HL-60 (cell line): ENCODE measurements at regions not wholly inside any gene's neighbourhood (a gene's known extent, or its start where the extent isn't known, plus 50 kb on each side); places are given as distances from the start of the nearest gene placed in this dataset.
A peak's percentile ranks its signal among the peaks of the same experiment; 100 is the strongest.

Experiments
- CTCF ChIP-seq: IDR thresholded peaks from one replicate; pipeline ENCODE4 v1.5.1; 2011; ENCODE audit warnings: low read length, control low read depth, inconsistent platforms; ENCODE audit not compliant: insufficient read depth
- GABPA ChIP-seq: IDR thresholded peaks from 2 replicates; pipeline ENCODE4 v1.6.1; 2012; ENCODE audit warnings: low read depth
- POLR2AphosphoS5 ChIP-seq: IDR thresholded peaks from 2 replicates; pipeline ENCODE4 v1.6.1; 2012; ENCODE audit warnings: low read depth
- TF ChIP-seq, protein P1 (sequence below): IDR thresholded peaks from 2 replicates; pipeline ENCODE4 v1.6.1; 2012; ENCODE audit warnings: low read depth; ENCODE audit not compliant: insufficient replicate concordance

- TF ChIP-seq, protein P1, sequence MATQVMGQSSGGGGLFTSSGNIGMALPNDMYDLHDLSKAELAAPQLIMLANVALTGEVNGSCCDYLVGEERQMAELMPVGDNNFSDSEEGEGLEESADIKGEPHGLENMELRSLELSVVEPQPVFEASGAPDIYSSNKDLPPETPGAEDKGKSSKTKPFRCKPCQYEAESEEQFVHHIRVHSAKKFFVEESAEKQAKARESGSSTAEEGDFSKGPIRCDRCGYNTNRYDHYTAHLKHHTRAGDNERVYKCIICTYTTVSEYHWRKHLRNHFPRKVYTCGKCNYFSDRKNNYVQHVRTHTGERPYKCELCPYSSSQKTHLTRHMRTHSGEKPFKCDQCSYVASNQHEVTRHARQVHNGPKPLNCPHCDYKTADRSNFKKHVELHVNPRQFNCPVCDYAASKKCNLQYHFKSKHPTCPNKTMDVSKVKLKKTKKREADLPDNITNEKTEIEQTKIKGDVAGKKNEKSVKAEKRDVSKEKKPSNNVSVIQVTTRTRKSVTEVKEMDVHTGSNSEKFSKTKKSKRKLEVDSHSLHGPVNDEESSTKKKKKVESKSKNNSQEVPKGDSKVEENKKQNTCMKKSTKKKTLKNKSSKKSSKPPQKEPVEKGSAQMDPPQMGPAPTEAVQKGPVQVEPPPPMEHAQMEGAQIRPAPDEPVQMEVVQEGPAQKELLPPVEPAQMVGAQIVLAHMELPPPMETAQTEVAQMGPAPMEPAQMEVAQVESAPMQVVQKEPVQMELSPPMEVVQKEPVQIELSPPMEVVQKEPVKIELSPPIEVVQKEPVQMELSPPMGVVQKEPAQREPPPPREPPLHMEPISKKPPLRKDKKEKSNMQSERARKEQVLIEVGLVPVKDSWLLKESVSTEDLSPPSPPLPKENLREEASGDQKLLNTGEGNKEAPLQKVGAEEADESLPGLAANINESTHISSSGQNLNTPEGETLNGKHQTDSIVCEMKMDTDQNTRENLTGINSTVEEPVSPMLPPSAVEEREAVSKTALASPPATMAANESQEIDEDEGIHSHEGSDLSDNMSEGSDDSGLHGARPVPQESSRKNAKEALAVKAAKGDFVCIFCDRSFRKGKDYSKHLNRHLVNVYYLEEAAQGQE, result no peak
- TF ChIP-seq CTCF (peak; percentile 44), POLR2AphosphoS5 (no peak), GABPA (no peak)
Observed at GRCh38 chr14:65824285-65824977, 411.9 kb downstream of the FUT8 start.
